ENCODE measurements at regions not wholly inside any gene's neighbourhood (a gene's known extent, or its start where the extent isn't known, plus 50 kb on each side); places are given as distances from the start of the nearest gene placed in this dataset.

DNA sequence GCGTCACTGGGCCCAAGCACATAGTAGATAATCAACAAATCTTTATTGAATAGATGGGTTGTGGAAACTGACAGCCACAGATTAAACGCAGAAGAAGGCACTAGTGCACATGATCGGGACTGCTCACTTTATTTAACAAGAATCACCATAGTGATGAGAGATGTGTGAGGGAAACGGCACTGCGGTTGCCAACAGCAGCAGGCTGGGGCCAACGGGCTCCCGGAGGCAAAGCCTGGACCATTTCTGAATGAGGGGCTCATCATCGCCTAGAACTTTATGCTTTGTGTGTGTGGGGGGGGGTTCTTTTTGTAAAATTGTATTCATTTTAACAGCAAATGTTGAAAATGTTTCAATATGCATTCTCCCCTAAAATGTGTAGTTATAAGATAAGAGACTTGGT lies 61.9 kb upstream of the RUFY1 start:
- H2AFZ ChIP-seq (ENCODE audit: control insufficient read depth, low read depth, low read length): no peak overlapping the region
- DNase-seq (ENCODE audit: low read depth, low spot score) (no peak), FAIRE-seq (no peak), ATAC-seq (no peak)
- TF ChIP-seq TARDBP (IDR thresholded peaks at IDR 0.05; ENCODE audit: borderline replicate concordance) (no peak), SPI1 (IDR thresholded peaks at IDR 0.05; ENCODE audit: borderline replicate concordance, insufficient read depth, low read depth, low read length) (no peak), SUPT20H (IDR thresholded peaks at IDR 0.05; ENCODE audit: borderline replicate concordance, control insufficient read depth, low read depth, low read length) (no peak), CREB1 (IDR thresholded peaks at IDR 0.05; ENCODE audit: low read depth) (no peak)
- CTCF ChIA-PET: no interaction called here
- H3K4me1 ChIP-seq (ENCODE audit: control insufficient read depth, insufficient read depth, low read length): no peaks in the 10 kb centered on the region
- POLR2A ChIA-PET: no interaction called here
- no TSS peak for BruUV-seq (replicated peaks)
- intact Hi-C loops (cut with micrococcal nuclease; ENCODE audit: unreplicated experiment): no loop called here
- no peak overlapping the region for H3K4me3 ChIP-seq
- RAD21 ChIA-PET (ENCODE audit: unreplicated experiment): no interaction called here
- no peak overlapping the region for H3K27ac ChIP-seq (ENCODE audit: control insufficient read depth, insufficient read depth)
- no peaks in the 10 kb centered on the region; the same call in 2 of the 3 replicates for H3K9me3 ChIP-seq (replicated peaks; ENCODE audit: control insufficient read depth, insufficient read depth, low read length)
- SMC1A ChIA-PET (ENCODE audit: uncharacterized antibody, unreplicated experiment): no interaction called here
- no peaks in the 10 kb centered on the region for H4K20me1 ChIP-seq (ENCODE audit: control insufficient read depth, insufficient read depth)
- 52% methylated on average over 8 of the region's 8 CpGs for WGBS (ENCODE audit: insufficient coverage, insufficient replicate concordance, low lambda C conversion rate, missing lambda C conversion rate)
- no peak overlapping the region for H3K9ac ChIP-seq (ENCODE audit: control insufficient read depth, insufficient read depth, low read length)
- no peaks in the 10 kb centered on the region for H3K36me3 ChIP-seq (ENCODE audit: control insufficient read depth in 2 of 2, insufficient read depth in 2 of 2, low read length in 1 of 2)
- no peaks in the 10 kb centered on the region for H3K27me3 ChIP-seq (replicated peaks in 1 of 2; ENCODE audit: control insufficient read depth in 2 of 2, insufficient read depth in 2 of 2, low read length in 1 of 2)
- H3K79me2 ChIP-seq (ENCODE audit: control insufficient read depth, insufficient read depth, low read length): no peaks in the 10 kb centered on the region
- in situ Hi-C loops (cut with MboI): no loop called here
- H3K4me2 ChIP-seq (ENCODE audit: control insufficient read depth, insufficient read depth): no peak overlapping the region

DNA sequence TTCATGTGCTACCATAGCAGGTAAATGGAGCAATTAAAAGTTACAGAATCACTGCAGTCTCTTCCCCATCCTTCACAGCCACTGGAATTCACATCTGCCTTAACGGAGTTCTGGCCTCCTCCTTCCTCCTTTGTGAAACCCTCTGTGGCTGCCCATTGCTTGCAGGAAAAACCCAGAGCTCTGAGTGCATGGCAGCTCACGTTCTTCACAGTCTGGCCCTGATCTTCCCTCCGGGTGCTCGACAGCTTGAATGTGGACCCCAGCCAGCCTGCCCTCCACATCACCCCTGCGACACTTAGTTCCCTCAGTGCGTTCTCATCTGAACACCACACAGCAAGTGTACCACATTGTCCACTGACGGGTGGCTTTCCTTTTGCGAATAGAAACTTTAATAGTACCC lies 63.2 kb upstream of the RUFY1 start:
- no peak for DNase-seq (ENCODE audit: low read depth, low spot score)
- Histone ChIP-seq H3K4me1 (ENCODE audit: control insufficient read depth, insufficient read depth, low read length) (no peaks in the 10 kb centered on the region), H3K79me2 (ENCODE audit: control insufficient read depth, insufficient read depth, low read length) (no peaks in the 10 kb centered on the region), H3K4me2 (ENCODE audit: control insufficient read depth, insufficient read depth) (no peak overlapping the region), H3K27ac (ENCODE audit: control insufficient read depth, insufficient read depth) (no peak overlapping the region), H3K4me3 (no peak overlapping the region), H4K20me1 (ENCODE audit: control insufficient read depth, insufficient read depth) (no peaks in the 10 kb centered on the region), H3K9me3 (replicated peaks; ENCODE audit: control insufficient read depth, insufficient read depth, low read length) (no peaks in the 10 kb centered on the region; the same call in 2 of the 3 replicates), H3K9ac (ENCODE audit: control insufficient read depth, insufficient read depth, low read length) (no peak overlapping the region), H2AFZ (ENCODE audit: control insufficient read depth, low read depth, low read length) (no peak overlapping the region), H3K27me3 (replicated peaks in 1 of 2; ENCODE audit: control insufficient read depth in 2 of 2, insufficient read depth in 2 of 2, low read length in 1 of 2) (no peaks in the 10 kb centered on the region), H3K36me3 (ENCODE audit: control insufficient read depth in 2 of 2, insufficient read depth in 2 of 2, low read length in 1 of 2) (no peaks in the 10 kb centered on the region)
- RAD21 ChIA-PET (ENCODE audit: unreplicated experiment): no interaction called here
- POLR2A ChIA-PET: no interaction called here
- intact Hi-C loops (cut with micrococcal nuclease; ENCODE audit: unreplicated experiment): no loop called here
- CTCF ChIA-PET: no interaction called here
- FAIRE-seq: no peak
- 41% methylated on average over 8 of the region's 8 CpGs for WGBS (ENCODE audit: insufficient coverage, insufficient replicate concordance, low lambda C conversion rate, missing lambda C conversion rate)
- BruUV-seq (replicated peaks): no TSS peak
- SMC1A ChIA-PET (ENCODE audit: uncharacterized antibody, unreplicated experiment): no interaction called here
- no peak for ATAC-seq
- in situ Hi-C loops (cut with MboI): no loop called here
- TF ChIP-seq CBFB (IDR thresholded peaks at IDR 0.05; ENCODE audit: low read depth) (no peak), SRF (IDR thresholded peaks at IDR 0.05; ENCODE audit: low read depth in 2 of 2, low read length in 2 of 2) (no peak), YBX1 (IDR thresholded peaks at IDR 0.05) (no peak), HDAC2 (IDR thresholded peaks at IDR 0.05) (no peak), IRF3 (IDR thresholded peaks at IDR 0.05) (no peak), HCFC1 (IDR thresholded peaks at IDR 0.05; ENCODE audit: low read length) (no peak), IKZF2 (IDR thresholded peaks at IDR 0.05) (no peak), NKRF (conservative IDR thresholded peaks at IDR 0.05) (no peak), TCF3 (IDR thresholded peaks at IDR 0.05; ENCODE audit: borderline replicate concordance, insufficient read depth, low read depth, low read length) (no peak), ESRRA (IDR thresholded peaks at IDR 0.05; ENCODE audit: low read length) (no peak)
- TF ChIP-seq, protein P1, sequence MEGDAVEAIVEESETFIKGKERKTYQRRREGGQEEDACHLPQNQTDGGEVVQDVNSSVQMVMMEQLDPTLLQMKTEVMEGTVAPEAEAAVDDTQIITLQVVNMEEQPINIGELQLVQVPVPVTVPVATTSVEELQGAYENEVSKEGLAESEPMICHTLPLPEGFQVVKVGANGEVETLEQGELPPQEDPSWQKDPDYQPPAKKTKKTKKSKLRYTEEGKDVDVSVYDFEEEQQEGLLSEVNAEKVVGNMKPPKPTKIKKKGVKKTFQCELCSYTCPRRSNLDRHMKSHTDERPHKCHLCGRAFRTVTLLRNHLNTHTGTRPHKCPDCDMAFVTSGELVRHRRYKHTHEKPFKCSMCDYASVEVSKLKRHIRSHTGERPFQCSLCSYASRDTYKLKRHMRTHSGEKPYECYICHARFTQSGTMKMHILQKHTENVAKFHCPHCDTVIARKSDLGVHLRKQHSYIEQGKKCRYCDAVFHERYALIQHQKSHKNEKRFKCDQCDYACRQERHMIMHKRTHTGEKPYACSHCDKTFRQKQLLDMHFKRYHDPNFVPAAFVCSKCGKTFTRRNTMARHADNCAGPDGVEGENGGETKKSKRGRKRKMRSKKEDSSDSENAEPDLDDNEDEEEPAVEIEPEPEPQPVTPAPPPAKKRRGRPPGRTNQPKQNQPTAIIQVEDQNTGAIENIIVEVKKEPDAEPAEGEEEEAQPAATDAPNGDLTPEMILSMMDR (IDR thresholded peaks at IDR 0.05 in 2 of 3, conservative IDR thresholded peaks at IDR 0.05 in 1 of 3; ENCODE audit: control insufficient read depth in 2 of 3, extremely low read depth in 1 of 3, insufficient read depth in 1 of 3, low read depth in 3 of 3, low read length in 3 of 3): no peak
